ENCODE measurements at regions not wholly inside any gene's neighbourhood (a gene's known extent, or its start where the extent isn't known, plus 50 kb on each side); places are given as distances from the start of the nearest gene placed in this dataset.

DNA sequence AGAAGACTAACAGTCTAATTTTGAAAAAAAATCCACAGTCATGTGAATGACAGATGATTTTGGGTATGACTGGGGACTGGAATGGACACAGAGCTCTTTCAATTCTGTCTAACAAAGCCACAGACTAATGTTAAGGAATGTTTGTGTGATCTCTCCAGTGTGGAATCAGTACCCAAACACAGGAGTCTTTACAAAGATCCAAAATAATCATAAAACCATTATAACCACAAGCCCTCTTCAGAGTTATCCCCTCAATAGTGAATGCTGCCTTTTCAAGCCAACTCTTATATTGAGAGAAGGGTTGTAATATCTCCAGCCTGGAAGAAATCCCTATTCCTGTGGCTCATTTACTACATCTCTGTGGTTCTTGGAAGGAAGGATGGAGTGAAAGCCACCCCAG is 552.0 kb upstream of the CLINT1 start:
- TF ChIP-seq, protein P1, sequence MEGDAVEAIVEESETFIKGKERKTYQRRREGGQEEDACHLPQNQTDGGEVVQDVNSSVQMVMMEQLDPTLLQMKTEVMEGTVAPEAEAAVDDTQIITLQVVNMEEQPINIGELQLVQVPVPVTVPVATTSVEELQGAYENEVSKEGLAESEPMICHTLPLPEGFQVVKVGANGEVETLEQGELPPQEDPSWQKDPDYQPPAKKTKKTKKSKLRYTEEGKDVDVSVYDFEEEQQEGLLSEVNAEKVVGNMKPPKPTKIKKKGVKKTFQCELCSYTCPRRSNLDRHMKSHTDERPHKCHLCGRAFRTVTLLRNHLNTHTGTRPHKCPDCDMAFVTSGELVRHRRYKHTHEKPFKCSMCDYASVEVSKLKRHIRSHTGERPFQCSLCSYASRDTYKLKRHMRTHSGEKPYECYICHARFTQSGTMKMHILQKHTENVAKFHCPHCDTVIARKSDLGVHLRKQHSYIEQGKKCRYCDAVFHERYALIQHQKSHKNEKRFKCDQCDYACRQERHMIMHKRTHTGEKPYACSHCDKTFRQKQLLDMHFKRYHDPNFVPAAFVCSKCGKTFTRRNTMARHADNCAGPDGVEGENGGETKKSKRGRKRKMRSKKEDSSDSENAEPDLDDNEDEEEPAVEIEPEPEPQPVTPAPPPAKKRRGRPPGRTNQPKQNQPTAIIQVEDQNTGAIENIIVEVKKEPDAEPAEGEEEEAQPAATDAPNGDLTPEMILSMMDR (IDR thresholded peaks at IDR 0.05): no peak
- no peak for TF ChIP-seq POLR2A (IDR thresholded peaks at IDR 0.05)
